K562 (cell line): ENCODE measurements at regions not wholly inside any gene's neighbourhood (a gene's known extent, or its start where the extent isn't known, plus 50 kb on each side); places are given as distances from the start of the nearest gene placed in this dataset.

Experiments
- ATAC-seq: fragments of 200-7000 bp; cut with Tn5 transposase; 3 replicates; pipeline ENCODE4 v1.9.1; 2020; ENCODE audit warnings: moderate library complexity
- BruUV-seq: library from RNA; stranded (reverse); fragments of 400-500 nt; replicated peaks from 2 replicates; lab custom pipeline; 2021; lab: Mats Ljungman, UMichigan
- CTCF ChIA-PET: fragments of 300-600 bp; formaldehyde crosslinking; extraction: SDS; loops from one replicate; lab custom pipeline; 2021; ENCODE audit warnings: low intra/inter-chr PET ratio; lab: Yijun Ruan, JAX
- POLR2A ChIA-PET: fragments of 300-600, 350-650 bp; sonication (Branson Sonifier 250); formaldehyde crosslinking; extraction: SDS; loops from one replicate; lab custom pipeline; 2021; ENCODE audit warnings: antibody characterized with exemption, inconsistent platforms; lab: Yijun Ruan, JAX
- DNase-seq, 4 experiments: peaks; one replicate each; pipeline versions ENCODE4 v3.0.0 to v3.0.0-alpha.2; 2011 to 2018; ENCODE audit warnings: low spot score in 3 of 4, mixed read lengths in 3 of 4; ENCODE audit errors: extremely low read depth in 1 of 4
- FAIRE-seq: peaks from 2 replicates; lab custom pipeline; 2011; peaks lifted over from hg19 to GRCh38; lab: Jason Lieb, UNC
- H2AFZ ChIP-seq: 2 replicates; pipeline ENCODE4 v1.6.0; 2011; ENCODE audit warnings: low read depth, low read length, control low read depth, inconsistent platforms
- H3K27ac ChIP-seq: fragments of 200-600 bp; 3 replicates; pipeline ENCODE4 v1.8.0; 2011; ENCODE audit warnings: low read depth, mild to moderate bottlenecking, control low read depth, inconsistent platforms, low read length, moderate library complexity, mixed read lengths; ENCODE audit errors: extremely low read depth
- H3K27me3 ChIP-seq, 2 experiments: fragments of 300-600 bp in 1 of 2; 2 replicates in 1 of 2; 3 replicates in 1 of 2; pipeline versions ENCODE4 v1.6.0 to v1.8.0; 2011; ENCODE audit warnings: inconsistent platforms in 2 of 2, low read length in 2 of 2, mild to moderate bottlenecking in 1 of 2, mixed read lengths in 1 of 2, moderate library complexity in 1 of 2; ENCODE audit not compliant: control insufficient read depth in 2 of 2, insufficient read depth in 2 of 2
- H3K36me3 ChIP-seq: fragments of 300-600 bp; 3 replicates; pipeline ENCODE4 v1.8.0; 2011; ENCODE audit warnings: mild to moderate bottlenecking, low read length, inconsistent platforms; ENCODE audit not compliant: control insufficient read depth, insufficient read depth
- H3K4me1 ChIP-seq, 2 experiments: fragments of 200-600 bp in 1 of 2; replicated peaks in 1 of 2; 2 replicates in 1 of 2; 3 replicates in 1 of 2; pipeline versions ENCODE4 v1.5.1 to v1.8.0; 2011; ENCODE audit warnings: inconsistent platforms in 2 of 2, low read length in 2 of 2, mild to moderate bottlenecking in 1 of 2, mixed read lengths in 1 of 2, moderate library complexity in 1 of 2; ENCODE audit not compliant: control insufficient read depth in 2 of 2, insufficient read depth in 2 of 2
- H3K4me2 ChIP-seq: 2 replicates; pipeline ENCODE4 v1.6.1; 2011; ENCODE audit warnings: low read length, control low read depth, inconsistent platforms, mixed read lengths; ENCODE audit not compliant: insufficient read depth
- H3K4me3 ChIP-seq: fragments of 200-600 bp; sonication (generic), shearing (Covaris generic); 2 replicates; pipeline ENCODE4 v1.5.1; 2016; ENCODE audit warnings: control low read depth, inconsistent platforms
- H3K79me2 ChIP-seq: fragments of 200-600 bp; 3 replicates; pipeline ENCODE4 v1.8.0; 2011; ENCODE audit warnings: low read length, inconsistent platforms; ENCODE audit not compliant: control insufficient read depth, insufficient read depth
- H3K9ac ChIP-seq, 2 experiments: 2 replicates each; pipeline versions ENCODE4 v1.6.0 to v1.6.1; 2011; ENCODE audit warnings: low read depth in 2 of 2, low read length in 2 of 2, control low read depth in 1 of 2, inconsistent platforms in 1 of 2, mild to moderate bottlenecking in 1 of 2, mixed read lengths in 1 of 2; ENCODE audit not compliant: insufficient read depth in 1 of 2
- H3K9me1 ChIP-seq: one replicate; pipeline ENCODE4 v1.6.0; 2011; ENCODE audit warnings: inconsistent platforms, mild to moderate bottlenecking, low read length, moderate library complexity; ENCODE audit not compliant: control insufficient read depth, insufficient read depth
- H3K9me3 ChIP-seq: replicated peaks from 2 replicates; pipeline ENCODE4 v1.5.1; 2011; ENCODE audit warnings: low read depth, low read length, inconsistent platforms; ENCODE audit not compliant: control insufficient read depth, insufficient read depth
- H4K20me1 ChIP-seq: replicated peaks from 2 replicates; pipeline ENCODE4 v1.6.1; 2011; ENCODE audit warnings: low read length, inconsistent platforms, mixed read lengths; ENCODE audit not compliant: control insufficient read depth, insufficient read depth
- BRD4 ChIP-seq: fragments of 200-600 bp; sonication (generic); IDR thresholded peaks from 2 replicates; pipeline ENCODE4 v1.6.1; 2017; ENCODE audit warnings: inconsistent platforms
- KDM2B ChIP-seq: fragments of 250-450 bp; sonication (Bioruptor Pico); IDR thresholded peaks from 2 replicates; pipeline ENCODE4 v1.8.0; 2021; ENCODE audit warnings: mild to moderate bottlenecking, moderate library complexity
- MEF2A ChIP-seq: IDR thresholded peaks from 2 replicates; pipeline ENCODE4 v1.6.1; 2011; ENCODE audit warnings: low read depth, mild to moderate bottlenecking, low read length, moderate library complexity; ENCODE audit not compliant: control insufficient read depth
- ZNF324 ChIP-seq: fragments of 250-450 bp; sonication (Bioruptor Pico); IDR thresholded peaks from 2 replicates; pipeline ENCODE4 v1.4.0; 2020; ENCODE audit warnings: mild to moderate bottlenecking
- ZNF75A ChIP-seq: fragments of 450-650 bp; formaldehyde crosslinking; IDR thresholded peaks from 2 replicates; pipeline ENCODE4 v1.4.0; 2020; ENCODE audit warnings: mild to moderate bottlenecking
- WGBS: fragments of 100-300 bp; shearing (Covaris generic); methylation state at CpG from one replicate; pipeline ENCODE4 v1.1.6; 2016; ENCODE audit warnings: low coverage, mixed read lengths; ENCODE audit not compliant: insufficient coverage; ENCODE audit errors: missing lambda C conversion rate; 5-methylcytosine and 5-hydroxymethylcytosine counted together
- in situ Hi-C: fragments of 300-500 bp; cut with MboI; formaldehyde crosslinking; loops from 4 replicates; pipeline ENCODE4 v1.15.0; 2018; ENCODE audit warnings: inconsistent platforms, mixed read lengths
- intact Hi-C: fragments of 100-400 bp; cut with micrococcal nuclease; formaldehyde crosslinking; loops from 2 replicates; pipeline ENCODE4 v1.14.2; 2022
- TF ChIP-seq, protein P1 (sequence below): fragments of 450-650 bp; IDR thresholded peaks from 2 replicates; pipeline ENCODE4 v1.6.1; 2016; ENCODE audit warnings: borderline replicate concordance

DNA sequence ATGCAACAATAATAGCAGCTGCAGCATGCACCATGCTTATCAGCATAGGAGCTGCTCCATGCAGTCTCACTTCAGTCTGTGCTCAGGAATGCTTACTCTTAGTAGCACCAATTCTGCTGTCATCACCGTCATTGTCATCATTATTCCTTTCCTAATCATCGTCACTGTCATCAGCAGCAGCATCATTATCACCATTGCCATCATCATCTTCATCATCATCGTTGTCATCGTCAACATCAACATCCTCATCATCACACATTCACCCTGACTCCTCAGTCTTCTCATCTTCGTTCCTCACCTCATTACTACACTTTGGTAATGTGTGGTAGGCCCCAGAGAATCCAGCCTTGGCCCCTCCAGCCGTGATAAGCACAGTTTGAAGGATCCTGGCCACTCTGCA lies 545.0 kb downstream of the TNS3 start:
- Histone ChIP-seq H3K27me3 (0 out of 5 replicates have a peak, but pooled peaks cover 0 to 4% of the 10 kb centered on the region in 2 experiments), H3K4me3 (no peak overlapping the region), H3K4me1 (no peaks in the 10 kb centered on the region), H3K4me2 (no peak overlapping the region), H3K9me3 (no peaks in the 10 kb centered on the region), H3K79me2 (no peaks in the 10 kb centered on the region), H3K36me3 (no peaks in the 10 kb centered on the region), H3K9me1 (no peaks in the 10 kb centered on the region), H3K9ac (no peak overlapping the region), H4K20me1 (no peaks in the 10 kb centered on the region), H2AFZ (no peak overlapping the region), H3K27ac (no peak overlapping the region)
- TF ChIP-seq, protein P1, sequence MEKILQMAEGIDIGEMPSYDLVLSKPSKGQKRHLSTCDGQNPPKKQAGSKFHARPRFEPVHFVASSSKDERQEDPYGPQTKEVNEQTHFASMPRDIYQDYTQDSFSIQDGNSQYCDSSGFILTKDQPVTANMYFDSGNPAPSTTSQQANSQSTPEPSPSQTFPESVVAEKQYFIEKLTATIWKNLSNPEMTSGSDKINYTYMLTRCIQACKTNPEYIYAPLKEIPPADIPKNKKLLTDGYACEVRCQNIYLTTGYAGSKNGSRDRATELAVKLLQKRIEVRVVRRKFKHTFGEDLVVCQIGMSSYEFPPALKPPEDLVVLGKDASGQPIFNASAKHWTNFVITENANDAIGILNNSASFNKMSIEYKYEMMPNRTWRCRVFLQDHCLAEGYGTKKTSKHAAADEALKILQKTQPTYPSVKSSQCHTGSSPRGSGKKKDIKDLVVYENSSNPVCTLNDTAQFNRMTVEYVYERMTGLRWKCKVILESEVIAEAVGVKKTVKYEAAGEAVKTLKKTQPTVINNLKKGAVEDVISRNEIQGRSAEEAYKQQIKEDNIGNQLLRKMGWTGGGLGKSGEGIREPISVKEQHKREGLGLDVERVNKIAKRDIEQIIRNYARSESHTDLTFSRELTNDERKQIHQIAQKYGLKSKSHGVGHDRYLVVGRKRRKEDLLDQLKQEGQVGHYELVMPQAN = no peak
- DNase-seq (no peak), FAIRE-seq (no peak), ATAC-seq (no peak)
- BruUV-seq = no TSS peak
- intact Hi-C loops = no loop called here
- in situ Hi-C loops = no loop called here
- ChIA-PET CTCF (no interaction called here), POLR2A (no interaction called here)
- WGBS = 0% methylated on average over 6 of the region's 6 CpGs

DNA sequence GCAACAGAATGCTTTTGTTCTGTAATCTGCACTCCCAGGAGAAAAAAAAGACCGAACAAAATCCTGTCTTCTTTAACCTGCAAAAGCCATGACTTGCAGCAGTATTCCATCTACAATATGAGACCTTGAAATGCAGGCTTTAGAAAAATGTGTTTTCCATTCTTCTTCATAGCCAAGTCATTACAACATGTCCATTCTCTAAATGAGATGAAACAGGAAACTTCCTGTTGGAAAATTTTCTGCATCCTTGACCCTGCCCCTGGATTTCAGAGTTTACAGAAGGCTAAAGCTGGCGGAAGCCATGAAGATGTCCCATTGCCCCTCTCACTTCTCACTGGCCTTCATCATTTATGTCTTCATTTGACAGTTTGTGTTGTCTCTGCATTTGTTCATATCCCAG lies 546.4 kb downstream of the TNS3 start:
- no peak for FAIRE-seq
- BruUV-seq = no TSS peak
- Histone ChIP-seq H4K20me1 (no peaks in the 10 kb centered on the region), H2AFZ (no peak overlapping the region), H3K4me1 (no peaks in the 10 kb centered on the region), H3K27ac (no peak overlapping the region), H3K9me3 (no peaks in the 10 kb centered on the region), H3K4me2 (no peak overlapping the region), H3K27me3 (0 out of 5 replicates have a peak, but pooled peaks cover 0 to 4% of the 10 kb centered on the region in 2 experiments), H3K9ac (no peak overlapping the region), H3K9me1 (no peaks in the 10 kb centered on the region), H3K36me3 (no peaks in the 10 kb centered on the region), H3K79me2 (no peaks in the 10 kb centered on the region), H3K4me3 (no peak overlapping the region)
- CTCF ChIA-PET = no interaction called here
- in situ Hi-C loops (no loop called here), intact Hi-C loops (no loop called here)
- DNase-seq = no peak
- ATAC-seq = no peak
- TF ChIP-seq ZNF324 (CRISPR knock-in tag) (no peak), ZNF75A (CRISPR knock-in tag) (no peak), MEF2A (no peak), BRD4 (no peak), KDM2B (CRISPR knock-in tag) (no peak)
- POLR2A ChIA-PET = interaction anchor here (0.7 kb wide), 1 partner anchor 43 kb away, joined by 3 read pairs; no protein-coding TSS in a partner anchor
- 0% methylated on average over 2 of the region's 2 CpGs for WGBS
